ENCODE measurements at regions not wholly inside any gene's neighbourhood (a gene's known extent, or its start where the extent isn't known, plus 50 kb on each side); places are given as distances from the start of the nearest gene placed in this dataset.
A peak's percentile ranks its signal among the peaks of the same experiment; 100 is the strongest.

DNA sequence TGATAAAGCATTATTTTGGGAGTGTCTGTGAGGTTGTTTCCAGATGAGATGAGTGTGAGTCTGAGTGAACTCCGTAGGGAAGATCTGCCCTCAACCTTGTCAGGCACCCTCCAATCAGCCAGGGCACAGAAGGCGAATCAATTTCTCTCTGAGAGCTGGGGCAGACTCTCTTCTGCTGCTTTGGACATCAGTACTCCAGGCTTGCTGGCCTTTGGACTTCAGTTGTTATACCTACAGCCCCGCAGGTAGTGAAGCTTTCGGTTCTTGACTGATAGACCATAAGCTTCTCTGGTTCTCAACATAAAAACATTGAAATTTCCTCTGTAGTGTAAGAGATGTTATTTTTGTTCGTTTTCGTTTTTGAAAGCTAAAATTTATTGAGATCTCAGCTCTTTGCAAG, 71.4 kb downstream of the MAFB start:
- H3K27ac ChIP-seq = no peak overlapping the region
- TF ChIP-seq, protein P1, sequence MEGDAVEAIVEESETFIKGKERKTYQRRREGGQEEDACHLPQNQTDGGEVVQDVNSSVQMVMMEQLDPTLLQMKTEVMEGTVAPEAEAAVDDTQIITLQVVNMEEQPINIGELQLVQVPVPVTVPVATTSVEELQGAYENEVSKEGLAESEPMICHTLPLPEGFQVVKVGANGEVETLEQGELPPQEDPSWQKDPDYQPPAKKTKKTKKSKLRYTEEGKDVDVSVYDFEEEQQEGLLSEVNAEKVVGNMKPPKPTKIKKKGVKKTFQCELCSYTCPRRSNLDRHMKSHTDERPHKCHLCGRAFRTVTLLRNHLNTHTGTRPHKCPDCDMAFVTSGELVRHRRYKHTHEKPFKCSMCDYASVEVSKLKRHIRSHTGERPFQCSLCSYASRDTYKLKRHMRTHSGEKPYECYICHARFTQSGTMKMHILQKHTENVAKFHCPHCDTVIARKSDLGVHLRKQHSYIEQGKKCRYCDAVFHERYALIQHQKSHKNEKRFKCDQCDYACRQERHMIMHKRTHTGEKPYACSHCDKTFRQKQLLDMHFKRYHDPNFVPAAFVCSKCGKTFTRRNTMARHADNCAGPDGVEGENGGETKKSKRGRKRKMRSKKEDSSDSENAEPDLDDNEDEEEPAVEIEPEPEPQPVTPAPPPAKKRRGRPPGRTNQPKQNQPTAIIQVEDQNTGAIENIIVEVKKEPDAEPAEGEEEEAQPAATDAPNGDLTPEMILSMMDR (conservative IDR thresholded peaks at IDR 0.05) = no peak

DNA sequence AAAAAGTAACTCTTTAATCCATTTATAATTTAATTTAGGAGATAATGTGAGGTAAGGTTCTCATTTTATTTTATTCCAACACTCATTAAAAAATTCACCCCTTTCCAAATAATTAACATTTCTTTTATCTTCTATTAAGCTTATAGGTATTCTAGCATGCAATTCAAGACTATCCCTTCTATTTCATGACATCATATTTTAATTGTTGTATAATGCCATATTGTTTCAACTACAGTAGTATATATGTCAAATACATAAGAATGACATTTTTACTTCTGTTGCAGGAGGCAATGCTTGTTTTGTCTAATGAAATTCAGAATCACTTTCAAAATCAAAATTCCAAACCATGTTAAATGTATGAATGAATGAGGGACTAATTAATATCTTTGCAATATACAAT, 76.2 kb downstream of the MAFB start:
- no peak overlapping the region for H3K27ac ChIP-seq
- TF ChIP-seq, protein P1 (conservative IDR thresholded peaks at IDR 0.05) = no peak

DNA sequence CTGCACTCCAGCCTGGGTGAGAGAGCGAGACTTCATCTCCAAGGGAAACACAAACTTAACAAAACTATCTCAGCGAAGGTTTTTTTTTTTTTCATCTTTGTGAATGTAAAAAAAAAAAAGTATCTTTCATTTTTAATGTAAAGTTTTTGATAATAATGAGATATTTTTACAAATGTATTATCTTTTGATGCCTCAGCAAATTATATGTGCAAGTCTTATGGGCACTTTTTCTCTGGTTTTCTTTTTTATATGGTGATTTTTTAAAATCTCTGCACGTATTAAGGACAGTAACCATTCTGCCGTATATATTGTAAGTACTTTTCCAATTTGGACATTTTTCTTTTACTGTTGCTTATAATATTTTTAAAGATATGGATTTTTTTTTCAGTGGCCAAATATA, 76.8 kb downstream of the MAFB start:
- no peak overlapping the region for H3K27ac ChIP-seq
- TF ChIP-seq, protein P1 (conservative IDR thresholded peaks at IDR 0.05) = no peak

DNA sequence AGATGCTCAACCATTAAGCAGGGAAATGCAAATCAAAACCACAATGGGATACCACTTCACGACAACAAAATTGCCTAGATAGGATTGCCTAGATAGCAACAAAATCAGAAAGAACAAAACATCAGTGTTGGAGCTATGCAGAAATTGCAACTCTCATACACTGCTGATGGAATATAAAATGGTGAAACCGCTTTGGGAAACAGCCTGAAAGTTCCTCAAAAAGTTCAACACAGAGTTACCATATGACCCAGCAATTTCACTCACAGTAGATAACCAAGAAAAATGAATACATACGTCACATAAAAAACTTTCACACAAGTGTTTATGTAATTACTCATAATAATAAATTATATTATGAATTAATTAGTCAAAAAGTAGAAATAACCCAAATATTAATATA, 78.3 kb downstream of the MAFB start:
- TF ChIP-seq, protein P1 (conservative IDR thresholded peaks at IDR 0.05) = no peak
- no peak overlapping the region for H3K27ac ChIP-seq

DNA sequence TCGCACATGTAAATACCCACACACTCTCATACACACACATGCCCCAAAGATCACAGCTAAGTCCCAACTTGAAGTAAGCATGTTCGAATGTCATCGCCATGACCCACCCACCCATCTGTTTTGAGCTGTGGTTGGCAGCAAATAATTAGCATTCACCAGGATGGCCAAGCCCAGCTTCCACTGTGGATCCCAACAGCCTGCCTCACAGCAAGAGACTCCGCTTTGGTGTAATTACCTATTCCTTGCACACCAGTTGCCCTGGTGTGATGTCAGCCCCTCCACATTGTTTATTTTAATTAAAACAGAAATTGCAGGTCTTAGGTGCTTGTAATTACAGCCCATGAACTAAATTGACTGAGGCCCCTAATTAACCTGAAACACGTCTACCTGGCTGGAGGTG, 81.1 kb downstream of the MAFB start:
- H3K27ac ChIP-seq = no peak overlapping the region
- TF ChIP-seq, protein P1 (conservative IDR thresholded peaks at IDR 0.05) = no peak

DNA sequence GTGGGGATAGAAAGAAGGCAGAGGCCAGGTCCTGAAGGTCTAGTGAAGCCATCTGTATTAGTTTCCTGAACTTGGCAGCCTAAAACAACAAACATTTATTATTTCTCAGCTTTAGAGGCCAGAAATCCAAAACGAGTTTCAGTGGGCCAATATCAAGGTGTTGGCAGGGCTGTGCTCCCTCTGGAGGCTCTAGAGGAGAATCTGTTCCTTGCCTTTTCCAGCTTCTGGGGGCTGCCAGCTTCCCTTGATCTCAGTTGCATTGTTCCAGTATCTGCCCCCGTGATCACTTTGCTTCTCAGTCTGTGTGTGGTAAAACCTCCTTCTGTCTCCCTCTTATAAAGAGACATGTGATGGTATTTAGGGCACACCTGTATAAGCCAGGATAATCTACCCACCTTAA, 82.4 kb downstream of the MAFB start:
- H3K27ac ChIP-seq = no peak overlapping the region
- TF ChIP-seq, protein P1 (conservative IDR thresholded peaks at IDR 0.05) = peak; percentile 35; the same call in 1 of the 2 replicates

DNA sequence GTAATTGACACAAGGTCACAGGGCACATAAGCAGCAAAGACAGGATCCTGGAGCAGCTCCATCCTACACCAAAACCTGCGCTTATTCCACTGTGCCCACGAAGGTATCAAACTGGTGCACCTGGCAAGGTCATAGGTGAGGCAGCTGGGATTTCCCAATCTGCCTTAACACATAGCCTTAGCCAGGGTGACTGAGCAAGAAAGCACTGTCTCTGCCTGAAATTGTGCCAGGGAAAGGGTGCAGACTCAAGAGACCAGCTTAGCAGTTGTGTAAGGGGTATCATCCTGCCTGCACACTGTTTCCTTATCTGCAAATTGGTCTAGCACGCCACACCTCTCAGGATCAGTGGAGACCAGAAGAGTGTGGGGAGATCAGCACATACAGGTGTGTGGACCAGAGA, 82.8 kb downstream of the MAFB start:
- TF ChIP-seq, protein P1 (conservative IDR thresholded peaks at IDR 0.05) = no peak
- H3K27ac ChIP-seq = no peak overlapping the region

DNA sequence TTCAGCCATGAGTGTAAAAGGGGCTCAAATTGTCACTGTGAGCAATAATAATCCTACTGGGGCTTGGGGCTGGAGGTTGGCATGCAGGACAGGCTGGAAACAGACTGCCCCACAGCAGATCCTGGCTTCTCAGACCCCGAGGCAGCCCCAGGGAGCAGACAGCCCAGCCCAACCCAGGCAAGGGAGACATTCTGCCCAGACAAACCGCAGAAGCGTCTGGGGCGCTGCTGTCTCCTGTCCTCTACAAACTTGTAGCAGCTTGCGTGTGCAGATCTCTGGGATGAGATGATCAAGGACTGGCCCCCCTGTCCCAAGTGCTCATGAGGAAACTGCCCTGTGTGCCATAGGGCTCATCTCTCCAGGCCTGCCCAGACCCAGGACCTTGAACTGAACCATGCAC, 84.6 kb downstream of the MAFB start:
- no peak overlapping the region for H3K27ac ChIP-seq
- TF ChIP-seq, protein P1 (conservative IDR thresholded peaks at IDR 0.05) = no peak

All from VCaP (cell line).